Stimulated activated CD8-positive, alpha-beta memory T cell treated with anti-CD3 and anti-CD28 coated beads, Interleukin-15, amount 100 ng/mL, for 1 hour (primary cell): ENCODE measurements at regions not wholly inside any gene's neighbourhood (a gene's known extent, or its start where the extent isn't known, plus 50 kb on each side); places are given as distances from the start of the nearest gene placed in this dataset.

ENCODE experiments used
- DNase-seq: peaks from one replicate; pipeline ENCODE4 v3.0.0-alpha.2; 2020; ENCODE audit warnings: low read depth

DNA sequence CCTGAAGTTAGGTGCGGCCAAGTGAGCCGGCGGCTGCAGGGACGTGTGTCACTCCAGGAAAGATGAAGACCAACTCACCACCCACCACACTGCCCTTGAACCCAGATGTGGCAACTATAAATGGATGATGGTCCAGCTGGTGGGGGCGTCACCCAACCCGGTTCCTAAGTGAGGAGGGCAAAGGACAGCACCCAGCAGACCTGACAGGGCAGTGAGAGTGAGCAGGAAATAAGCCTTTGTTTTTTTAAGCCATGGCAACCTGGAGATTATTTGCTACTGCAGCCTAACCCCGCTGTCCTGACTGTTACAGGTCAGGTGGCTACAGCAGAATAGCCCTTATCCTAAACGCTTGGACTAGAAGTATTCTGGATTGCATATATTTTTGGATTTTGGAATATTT lies 228.9 kb downstream of the CTTN start:
- DNase-seq, result no peak

DNA sequence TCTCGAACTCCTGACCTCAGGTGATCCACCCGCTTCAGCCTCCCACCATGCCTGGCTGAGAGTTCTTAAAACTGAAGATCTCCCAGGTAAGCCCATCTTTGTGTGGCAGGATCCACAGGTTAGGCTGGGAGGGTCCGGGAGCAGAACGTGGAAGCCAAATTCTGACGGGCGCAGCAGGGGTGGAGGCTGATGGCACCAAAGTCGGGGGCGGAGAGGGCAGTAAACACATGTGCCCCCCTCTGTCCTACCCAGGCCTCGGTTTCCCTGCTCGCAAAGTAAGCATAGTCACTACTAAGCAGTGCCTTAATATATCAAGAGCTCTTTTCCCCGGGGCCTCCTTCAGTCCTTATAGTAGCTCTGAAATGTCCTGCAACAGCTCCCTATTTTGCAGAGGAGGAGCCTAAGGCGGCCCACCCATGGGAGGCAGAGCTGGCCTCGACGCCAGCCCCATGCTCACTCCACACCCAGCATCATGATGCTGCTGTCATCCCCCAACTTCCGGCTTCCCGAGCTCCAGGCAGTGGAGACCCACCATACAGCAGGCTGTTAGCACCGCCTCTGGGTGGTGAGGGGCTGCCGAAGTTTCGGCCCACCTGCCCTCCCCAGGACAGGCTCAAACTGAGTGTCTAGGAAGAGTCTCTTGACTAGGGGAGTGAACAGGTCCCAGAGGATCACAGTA lies 230.0 kb downstream of the CTTN start:
- no peak for DNase-seq

DNA sequence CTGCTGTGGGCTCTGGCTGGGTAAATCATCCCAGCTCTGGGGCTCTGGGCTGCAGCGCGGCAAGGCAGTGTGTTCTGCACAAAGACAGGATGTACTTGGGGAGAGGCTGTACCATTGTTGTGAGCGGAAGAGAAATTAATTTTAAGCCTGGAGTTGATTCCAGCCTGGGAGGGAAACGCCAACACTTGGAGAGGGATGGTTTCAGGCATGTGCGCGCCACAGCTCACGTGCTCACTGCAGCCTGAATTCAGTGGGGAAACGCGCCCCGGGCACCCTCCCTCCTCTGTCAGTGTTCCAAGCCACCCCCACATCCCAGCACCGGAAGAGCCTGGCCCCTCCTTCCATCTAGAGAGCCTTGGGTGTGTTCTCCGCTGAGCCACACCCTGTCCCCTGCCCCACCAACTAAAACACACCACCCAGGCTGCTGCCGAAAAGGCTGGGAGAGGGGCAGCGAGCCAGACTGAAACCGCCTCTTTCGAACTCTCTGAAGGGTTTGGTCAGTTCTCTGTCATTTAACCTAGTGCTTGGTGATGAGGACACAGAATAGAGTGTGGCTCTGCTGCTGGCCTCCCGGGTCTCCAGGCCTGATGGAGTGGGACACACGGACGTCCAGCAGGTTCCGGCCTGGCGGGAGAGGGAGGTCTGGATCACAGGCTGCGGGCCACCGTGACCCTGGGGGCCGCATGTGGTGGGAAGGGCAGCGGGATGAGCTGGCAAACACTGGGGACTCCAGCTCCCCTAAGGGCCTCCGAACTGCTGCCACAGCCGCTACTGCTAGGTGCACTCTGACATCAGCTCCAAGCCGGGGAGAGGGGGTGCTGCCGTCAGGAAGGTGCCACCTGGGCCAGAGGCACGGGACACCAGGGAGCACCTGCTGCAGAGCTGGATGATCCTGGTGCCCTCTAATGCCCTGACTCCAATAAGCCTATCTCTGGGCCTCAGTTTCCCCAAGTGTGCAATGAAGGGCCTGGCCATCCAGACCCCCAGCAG lies 230.8 kb downstream of the CTTN start:
- DNase-seq, result no peak

DNA sequence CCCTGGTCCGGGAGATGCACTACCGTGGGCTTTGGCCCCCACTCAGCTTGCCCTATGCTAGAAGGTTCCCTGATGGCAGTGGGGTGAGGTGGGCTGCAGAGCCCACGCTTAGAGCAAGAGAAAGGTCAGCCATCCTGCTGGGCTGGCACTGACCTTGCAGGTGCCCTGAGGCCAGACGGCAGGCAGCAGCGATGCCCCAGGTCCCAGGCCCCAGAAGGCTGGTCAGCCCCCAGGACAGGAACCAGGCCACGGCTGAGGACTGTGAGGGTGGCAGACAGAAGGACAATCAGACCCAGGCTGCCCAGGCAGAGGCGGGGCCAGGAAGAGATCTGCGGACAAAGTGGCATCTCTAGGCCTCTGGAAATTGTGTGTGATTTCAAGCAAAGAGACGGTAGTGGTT lies 231.7 kb downstream of the CTTN start:
- no peak for DNase-seq

DNA sequence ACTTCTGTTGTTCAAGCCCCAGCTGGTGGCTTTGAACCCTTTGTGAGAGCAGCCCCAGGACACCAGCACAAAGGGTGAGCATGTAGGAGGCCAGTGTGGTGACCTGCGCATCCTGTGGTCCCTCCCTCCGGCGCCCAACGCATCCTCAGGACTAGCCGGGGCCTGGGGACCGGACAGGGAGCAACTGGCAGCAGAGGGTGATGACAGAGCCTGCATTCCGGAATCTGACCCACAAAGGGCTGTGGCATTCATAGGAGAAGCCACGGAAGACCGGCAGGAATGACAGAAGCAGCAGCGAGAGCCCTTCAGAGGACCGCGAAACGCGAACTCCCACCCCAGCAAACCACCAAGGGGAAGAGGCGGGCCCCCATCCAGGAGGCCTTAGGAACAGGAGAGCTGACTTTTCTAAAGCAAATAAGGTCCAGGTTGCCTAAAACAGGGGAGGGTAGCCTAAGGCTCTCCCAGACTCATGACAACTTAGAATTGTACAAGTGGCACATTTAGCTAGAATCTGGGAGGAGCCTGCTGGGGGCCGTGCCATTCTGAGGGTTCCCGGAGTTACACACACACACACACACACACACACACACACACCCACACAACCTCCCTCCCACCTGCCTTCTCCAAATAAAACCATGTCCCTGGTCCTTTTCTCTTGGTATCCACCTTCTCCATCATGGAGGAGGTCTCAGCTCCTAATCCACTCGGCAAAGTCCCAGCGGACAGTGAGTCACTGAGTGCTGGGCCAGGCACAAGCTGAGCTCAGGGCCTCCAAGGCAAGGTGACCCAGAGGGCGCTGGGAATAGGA lies 232.7 kb downstream of the CTTN start:
- DNase-seq, result no peak

GRCh38 chr11:70631624-70632047 lies 233.3 kb downstream of the CTTN start:
- no peak for DNase-seq

DNA sequence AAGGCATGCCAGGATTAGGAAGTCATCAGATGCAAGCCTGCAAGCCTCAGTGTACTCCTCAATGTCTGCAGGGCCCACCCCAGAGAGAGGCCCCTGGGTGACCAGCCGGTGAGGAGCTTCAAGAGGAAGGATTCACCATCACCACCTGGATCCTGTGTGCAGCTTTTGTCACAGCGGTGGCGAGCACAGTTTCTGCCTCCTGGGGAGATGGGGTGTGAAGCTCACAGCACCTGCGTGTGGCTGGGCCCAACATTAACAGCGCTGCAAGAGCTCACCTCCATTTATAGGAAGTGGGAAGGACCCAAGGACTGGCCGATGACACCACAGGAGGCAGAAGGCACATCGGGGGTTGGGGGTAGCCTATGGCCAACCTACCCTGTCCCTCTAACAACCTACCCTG lies 235.3 kb downstream of the CTTN start:
- DNase-seq, result no peak

- DNase-seq, result no peak
Observed at GRCh38 chr11:70636659-70637058, 238.3 kb downstream of the CTTN start.

- DNase-seq, result no peak
Observed at GRCh38 chr11:70637186-70637800, 239.0 kb downstream of the CTTN start.

DNA sequence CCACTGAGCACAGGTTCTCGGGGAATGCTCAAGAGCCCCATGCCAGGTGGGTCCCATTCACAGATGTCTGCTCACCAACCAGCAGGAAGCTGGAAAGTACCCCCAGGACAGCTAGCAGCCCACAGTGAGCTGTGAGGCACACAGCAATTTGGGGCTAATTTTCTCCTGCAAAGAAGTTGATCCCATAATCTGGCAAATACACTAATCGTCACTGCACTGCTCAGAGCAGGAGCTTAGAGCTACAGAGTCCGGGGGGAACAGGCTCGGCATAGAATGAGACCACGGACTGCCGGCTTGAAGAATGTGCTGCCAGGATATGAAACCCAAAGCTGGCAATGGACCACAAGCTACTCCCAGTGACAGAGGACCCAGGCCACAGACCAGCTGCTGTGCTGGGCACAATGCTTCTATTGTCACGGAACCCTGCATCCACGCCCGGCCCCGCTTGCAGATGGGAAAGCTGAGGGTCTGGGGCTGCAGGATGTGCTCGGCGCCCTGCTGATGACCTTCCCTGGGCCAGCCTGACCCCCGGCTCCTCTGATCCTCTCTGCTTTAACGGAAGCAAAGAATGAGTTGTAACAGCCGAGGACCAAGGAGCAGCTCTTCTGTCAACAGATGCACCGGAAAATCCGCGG lies 239.7 kb downstream of the CTTN start:
- no peak for DNase-seq

GRCh38 chr11:70640408-70640807 lies 242.1 kb downstream of the CTTN start:
- no peak for DNase-seq

GRCh38 chr11:70641369-70641768 lies 243.0 kb downstream of the CTTN start:
- no peak for DNase-seq

DNA sequence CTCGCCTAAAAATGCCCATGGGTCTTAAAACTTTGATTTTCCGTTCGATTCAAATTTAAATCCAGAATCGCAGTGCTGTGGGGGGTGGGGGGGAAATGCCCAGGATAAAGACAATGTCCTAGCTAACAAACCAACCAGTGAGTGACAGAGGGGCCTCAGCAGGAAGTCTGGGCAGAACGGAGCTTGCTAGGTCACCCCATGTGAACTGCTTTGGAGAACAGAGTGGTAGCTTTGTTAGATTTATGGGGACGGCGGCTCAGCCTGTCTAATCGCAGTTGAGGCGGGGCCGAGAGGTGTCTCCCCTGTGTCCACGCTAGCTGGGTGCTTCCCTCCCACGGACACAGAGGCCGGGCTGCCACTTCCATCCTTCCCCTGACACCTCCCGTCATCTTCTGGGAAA lies 243.9 kb downstream of the CTTN start:
- no peak for DNase-seq

DNA sequence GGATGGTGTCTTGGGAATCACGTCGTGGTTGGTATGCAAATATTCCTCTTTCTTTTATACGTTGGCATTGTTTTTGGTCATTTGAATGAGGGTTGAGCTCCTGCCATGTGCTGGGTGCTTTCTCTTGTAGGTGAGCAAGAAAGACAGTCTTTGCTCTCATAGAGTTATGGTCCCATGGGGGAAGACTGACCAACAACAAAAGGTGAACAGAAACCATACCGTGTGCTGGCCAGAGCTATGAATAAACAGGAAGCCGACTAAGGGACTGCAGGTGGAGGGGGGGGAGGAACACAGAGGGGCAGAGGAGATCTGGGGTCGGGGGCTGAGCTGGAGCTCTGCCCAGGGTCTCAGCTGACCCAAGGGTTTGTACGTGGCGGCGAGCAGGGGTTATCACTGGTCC lies 245.3 kb downstream of the CTTN start:
- no peak for DNase-seq

DNA sequence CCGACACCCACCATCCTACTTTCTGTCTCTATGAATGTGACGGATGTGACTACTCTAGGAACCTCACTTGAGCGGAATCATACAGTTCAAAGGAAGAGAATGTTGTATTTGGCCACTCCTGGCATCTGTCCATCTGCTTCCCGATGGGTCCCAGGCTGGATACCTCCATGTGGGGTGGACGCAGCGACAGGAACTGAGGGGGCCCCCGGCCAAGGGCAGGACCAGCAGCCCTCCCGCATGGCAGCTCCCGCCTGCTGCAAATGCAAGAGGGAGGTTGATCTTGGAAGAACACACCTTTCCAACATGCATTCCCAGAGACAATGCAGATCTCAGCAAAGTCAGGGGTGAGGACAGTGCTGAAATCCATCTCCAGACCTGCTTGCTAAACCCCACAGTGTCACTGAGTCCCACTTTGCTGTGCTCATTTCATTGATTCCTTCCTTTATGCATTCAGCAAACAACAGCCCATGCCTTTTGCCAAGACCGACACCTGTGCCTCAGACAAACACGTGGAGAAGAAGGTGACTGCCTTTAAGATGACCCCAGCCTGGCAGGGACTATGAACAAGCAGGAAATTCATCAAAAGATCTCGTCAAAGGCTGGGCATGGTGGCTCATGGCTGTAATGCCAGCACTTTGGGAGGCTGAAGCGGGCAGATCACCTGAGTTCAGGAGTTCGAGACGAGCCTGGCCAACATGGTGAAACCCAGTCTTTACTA lies 246.2 kb downstream of the CTTN start:
- DNase-seq, result no peak

DNA sequence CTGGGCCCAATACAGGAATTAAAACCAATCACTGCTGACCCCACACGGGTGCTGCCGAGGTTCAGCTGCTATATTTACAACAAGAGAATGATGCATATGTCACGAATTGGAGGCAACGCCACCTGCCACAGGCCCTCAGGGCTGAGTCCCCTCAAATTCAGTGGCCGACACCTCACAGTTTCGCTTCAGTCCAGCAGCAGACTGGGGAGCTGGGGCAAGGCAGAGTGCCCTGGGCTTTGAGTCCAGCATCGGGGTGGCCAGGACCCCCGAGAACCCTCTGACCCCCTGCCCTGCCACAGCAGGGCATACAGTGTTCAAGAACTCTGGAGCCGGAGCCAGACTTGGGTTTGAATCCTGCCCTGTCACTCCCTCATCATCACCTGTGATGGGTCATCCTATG lies 247.2 kb downstream of the CTTN start:
- no peak for DNase-seq

DNA sequence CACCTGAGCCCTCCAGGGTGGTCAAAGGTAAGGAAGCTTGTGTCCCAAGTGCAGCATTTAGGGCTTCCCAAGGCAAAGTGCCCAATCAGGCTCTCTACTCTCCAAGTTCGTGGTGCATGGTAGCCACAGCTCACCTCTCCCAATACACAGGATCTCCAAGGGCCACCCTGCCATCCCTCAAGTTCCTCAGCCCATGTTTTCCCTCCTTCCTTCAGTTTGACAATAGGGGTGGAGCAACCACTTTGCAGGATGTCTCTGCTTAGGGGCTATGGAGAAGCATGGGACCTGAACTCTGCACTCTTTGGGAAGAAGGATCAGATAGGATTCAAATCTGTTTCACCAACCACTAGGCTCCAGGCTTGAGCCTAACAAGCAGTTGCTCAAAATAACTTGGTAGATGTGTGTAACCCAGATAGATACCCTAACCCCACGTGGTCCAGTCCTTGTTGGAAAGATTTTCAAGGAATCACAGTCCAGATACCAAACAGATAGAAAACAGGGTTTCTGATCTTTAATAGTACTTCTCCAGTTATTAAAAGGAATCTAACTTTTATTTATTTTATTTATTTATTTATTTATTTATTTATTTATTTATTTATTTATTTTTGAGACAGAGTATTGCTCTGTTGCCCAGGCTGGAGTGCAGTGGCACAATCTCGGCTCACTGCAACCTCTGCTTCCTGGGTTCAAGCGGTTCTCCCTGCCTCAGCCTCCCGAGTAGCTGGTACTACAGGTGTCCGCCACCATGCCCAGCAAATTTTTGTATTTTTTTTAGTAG lies 248.1 kb downstream of the CTTN start:
- DNase-seq, result no peak

- DNase-seq, result no peak
Observed at GRCh38 chr11:70647188-70648166, 249.1 kb downstream of the CTTN start.
